SK-N-SH treated with all-trans-retinoic acid at 6 μM for 48 hours (cell line): ENCODE measurements at regions not wholly inside any gene's neighbourhood (a gene's known extent, or its start where the extent isn't known, plus 50 kb on each side); places are given as distances from the start of the nearest gene placed in this dataset.
A peak's percentile ranks its signal among the peaks of the same experiment; 100 is the strongest.

ENCODE experiments used
- ATAC-seq: fragments of 200-7000 bp; cut with Tn5 transposase; 3 replicates; pipeline ENCODE4 v1.9.1; 2020; ENCODE audit warnings: mild to moderate bottlenecking, moderate library complexity
- ARNTL ChIP-seq: fragments of 450-650 bp; formaldehyde crosslinking; IDR thresholded peaks from 2 replicates; pipeline ENCODE4 v1.5.0; 2020; ENCODE audit warnings: low read depth, mild to moderate bottlenecking, moderate library complexity, borderline replicate concordance
- BACH2 ChIP-seq: fragments of 250-450 bp; sonication (Bioruptor Pico); IDR thresholded peaks from 2 replicates; pipeline ENCODE4 v1.9.0; 2021; ENCODE audit warnings: mild to moderate bottlenecking, borderline replicate concordance
- CREB5 ChIP-seq: fragments of 250-450 bp; sonication (Bioruptor Pico); IDR thresholded peaks from 2 replicates; pipeline ENCODE4 v1.5.1; 2020; ENCODE audit warnings: low read depth, mild to moderate bottlenecking, moderate library complexity
- CSDC2 ChIP-seq: fragments of 250-450 bp; sonication (Bioruptor Pico); IDR thresholded peaks from 2 replicates; pipeline ENCODE4 v1.5.0; 2020; ENCODE audit warnings: mild to moderate bottlenecking, moderate library complexity
- CSRNP3 ChIP-seq: fragments of 250-450 bp; sonication (Bioruptor Pico); IDR thresholded peaks from 2 replicates; pipeline ENCODE4 v1.5.1; 2021; ENCODE audit warnings: mild to moderate bottlenecking, moderate library complexity
- ESRRG ChIP-seq: fragments of 250-450 bp; sonication (Bioruptor Pico); IDR thresholded peaks from 2 replicates; pipeline ENCODE4 v1.6.1; 2021; ENCODE audit warnings: mild to moderate bottlenecking
- GLIS3 ChIP-seq: fragments of 250-450 bp; sonication (Bioruptor Pico); IDR thresholded peaks from 2 replicates; pipeline ENCODE4 v1.5.0; 2020; ENCODE audit warnings: mild to moderate bottlenecking, moderate library complexity
- ISL1 ChIP-seq: fragments of 250-450 bp; sonication (Bioruptor Pico); IDR thresholded peaks from 2 replicates; pipeline ENCODE4 v2.1.2; 2022; ENCODE audit warnings: mild to moderate bottlenecking, moderate library complexity
- OSR1 ChIP-seq: fragments of 250-450 bp; sonication (Bioruptor Pico); IDR thresholded peaks from 2 replicates; pipeline ENCODE4 v1.8.0; 2022; ENCODE audit warnings: moderate library complexity, mild to moderate bottlenecking, inconsistent platforms
- PATZ1 ChIP-seq: fragments of 250-450 bp; sonication (Bioruptor Pico); IDR thresholded peaks from 2 replicates; pipeline ENCODE4 v1.8.0; 2020; ENCODE audit warnings: mild to moderate bottlenecking, moderate library complexity, borderline replicate concordance
- POU6F1 ChIP-seq: fragments of 250-450 bp; sonication (Bioruptor Pico); IDR thresholded peaks from 2 replicates; pipeline ENCODE4 v1.8.0; 2021; ENCODE audit warnings: low read depth, mild to moderate bottlenecking, moderate library complexity, borderline replicate concordance
- SNAI2 ChIP-seq: fragments of 250-450 bp; sonication (Bioruptor Pico); IDR thresholded peaks from 2 replicates; pipeline ENCODE4 v1.5.0; 2020; ENCODE audit warnings: mild to moderate bottlenecking, moderate library complexity
- TCF4 ChIP-seq: fragments of 250-450 bp; sonication (Bioruptor Pico); IDR thresholded peaks from 2 replicates; pipeline ENCODE4 v1.8.0; 2021; ENCODE audit warnings: mild to moderate bottlenecking, moderate library complexity, borderline replicate concordance
- TOX ChIP-seq: fragments of 250-450 bp; sonication (Bioruptor Pico); IDR thresholded peaks from 2 replicates; pipeline ENCODE4 v1.8.0; 2021; ENCODE audit warnings: mild to moderate bottlenecking, moderate library complexity, borderline replicate concordance
- ZC3H10 ChIP-seq: fragments of 250-450 bp; sonication (Bioruptor Pico); IDR thresholded peaks from 2 replicates; pipeline ENCODE4 v1.5.1; 2021; ENCODE audit warnings: mild to moderate bottlenecking, moderate library complexity
- ZFP3 ChIP-seq: fragments of 250-450 bp; sonication (Bioruptor Pico); IDR thresholded peaks from 2 replicates; pipeline ENCODE4 v1.5.0; 2020; ENCODE audit warnings: mild to moderate bottlenecking, moderate library complexity
- ZFP30 ChIP-seq: fragments of 450-650 bp; formaldehyde crosslinking; IDR thresholded peaks from 2 replicates; pipeline ENCODE4 v1.5.0; 2022; ENCODE audit warnings: mild to moderate bottlenecking, moderate library complexity
- ZNF565 ChIP-seq: fragments of 450-650 bp; formaldehyde crosslinking; conservative IDR thresholded peaks from 2 replicates; pipeline ENCODE4 v1.5.0; 2020; ENCODE audit warnings: low read depth, mild to moderate bottlenecking, moderate library complexity
- ZNF70 ChIP-seq: fragments of 450-650 bp; formaldehyde crosslinking; IDR thresholded peaks from 2 replicates; pipeline ENCODE4 v1.5.0; 2020; ENCODE audit warnings: mild to moderate bottlenecking, moderate library complexity
- ZNF8 ChIP-seq: fragments of 450-650 bp; formaldehyde crosslinking; IDR thresholded peaks from 2 replicates; pipeline ENCODE4 v1.5.0; 2020; ENCODE audit warnings: mild to moderate bottlenecking, moderate library complexity

GRCh38 chr17:13749166-13749890 is 147.6 kb upstream of the HS3ST3A1 start (continued):
- TF ChIP-seq OSR1 (CRISPR knock-in tag) (no peak), ESRRG (no peak), PATZ1 (CRISPR knock-in tag) (no peak), SNAI2 (CRISPR knock-in tag) (no peak), GLIS3 (CRISPR knock-in tag) (no peak), ZNF70 (CRISPR knock-in tag) (no peak)

GRCh38 chr17:13749891-13750235 is 148.1 kb upstream of the HS3ST3A1 start:
- ATAC-seq, result no peak; the same call in 2 of the 3 replicates
- no peak for TF ChIP-seq ARNTL (CRISPR knock-in tag)
- no peak for TF ChIP-seq ZNF70 (CRISPR knock-in tag)
- no peak for TF ChIP-seq ZNF565 (CRISPR knock-in tag)
- TF ChIP-seq ZC3H10 (CRISPR knock-in tag), result no peak
- TF ChIP-seq BACH2 (CRISPR knock-in tag), result no peak
- no peak for TF ChIP-seq ZNF8
- no peak for TF ChIP-seq ESRRG
- no peak for TF ChIP-seq ISL1
- TF ChIP-seq CREB5 (CRISPR knock-in tag), result no peak
- no peak for TF ChIP-seq SNAI2 (CRISPR knock-in tag)
- TF ChIP-seq GLIS3 (CRISPR knock-in tag), result no peak
- no peak for TF ChIP-seq ZFP3
- TF ChIP-seq PATZ1 (CRISPR knock-in tag), result no peak
- TF ChIP-seq CSDC2 (CRISPR knock-in tag), result no peak
- TF ChIP-seq TOX, result no peak
- TF ChIP-seq TCF4 (CRISPR knock-in tag), result no peak
- no peak for TF ChIP-seq OSR1 (CRISPR knock-in tag)
- no peak for TF ChIP-seq POU6F1 (CRISPR knock-in tag)
- TF ChIP-seq CSRNP3 (CRISPR knock-in tag), result no peak

- peak; percentile 71 for ATAC-seq
- TF ChIP-seq ZNF565 (CRISPR knock-in tag), result no peak
- no peak for TF ChIP-seq CSRNP3 (CRISPR knock-in tag)
- no peak for TF ChIP-seq CSDC2 (CRISPR knock-in tag)
- no peak for TF ChIP-seq BACH2 (CRISPR knock-in tag)
- TF ChIP-seq CREB5 (CRISPR knock-in tag), result no peak
- no peak for TF ChIP-seq ZFP30 (CRISPR knock-in tag)
- no peak for TF ChIP-seq ISL1
- no peak for TF ChIP-seq POU6F1 (CRISPR knock-in tag)
- no peak for TF ChIP-seq ZFP3
- TF ChIP-seq TOX, result no peak
- no peak for TF ChIP-seq OSR1 (CRISPR knock-in tag)
- no peak for TF ChIP-seq ZNF8
Measured at GRCh38 chr17:13750816-13751793, 149.4 kb upstream of the HS3ST3A1 start.
